ENCODE measurements at regions not wholly inside any gene's neighbourhood (a gene's known extent, or its start where the extent isn't known, plus 50 kb on each side); places are given as distances from the start of the nearest gene placed in this dataset.

GRCh38 chr9:99602854-99603253 lies 218.8 kb upstream of the NR4A3 start:
- Histone ChIP-seq H3K27me3 (no peaks in the 10 kb centered on the region), H3K27ac (no peak overlapping the region), H3K4me3 (no peak overlapping the region), H3K9me3 (replicated peaks in 1 of 11) (no peaks in the 10 kb centered on the region), H3K4me1 (peaks cover 0 to 6% (median 6%) of the 10 kb centered on the region in 10 experiments; a peak in 11 of 20 replicates), H3K9ac (no peak overlapping the region), H3K36me3 (no peaks in the 10 kb centered on the region), H4K20me1 (no peaks in the 10 kb centered on the region), H3K4me2 (no peak overlapping the region)
- TF ChIP-seq Cebpa-rat (IDR thresholded peaks at IDR 0.05), result no peak

GRCh38 chr9:99605016-99605743 lies 216.5 kb upstream of the NR4A3 start:
- Histone ChIP-seq H3K9ac (no peak overlapping the region), H3K9me3 (replicated peaks in 1 of 11) (no peaks in the 10 kb centered on the region), H3K27me3 (no peaks in the 10 kb centered on the region), H4K20me1 (no peaks in the 10 kb centered on the region), H3K4me1 (peaks cover 0 to 14% (median 6%) of the 10 kb centered on the region in 10 experiments; a peak in 11 of 20 replicates), H3K4me2 (no peak overlapping the region), H3K36me3 (no peaks in the 10 kb centered on the region), H3K27ac (no peak overlapping the region), H3K4me3 (no peak overlapping the region)
- no peak for TF ChIP-seq Cebpa-rat (IDR thresholded peaks at IDR 0.05)

- H4K20me1 ChIP-seq, result no peaks in the 10 kb centered on the region
- H3K27me3 ChIP-seq, result no peaks in the 10 kb centered on the region
- no peak for TF ChIP-seq Cebpa-rat (IDR thresholded peaks at IDR 0.05)
- no peaks in the 10 kb centered on the region for H3K9me3 ChIP-seq (replicated peaks in 1 of 11)
- no peak overlapping the region for H3K4me2 ChIP-seq
- no peak overlapping the region for H3K27ac ChIP-seq
- no peak overlapping the region for H3K4me3 ChIP-seq
- no peaks in the 10 kb centered on the region for H3K36me3 ChIP-seq
- H3K9ac ChIP-seq, result no peak overlapping the region
- peaks cover 0 to 14% (median 5%) of the 10 kb centered on the region in 10 experiments; a peak in 11 of 20 replicates for H3K4me1 ChIP-seq
These were observed 215.4 kb upstream of the NR4A3 start for GRCh38 chr9:99606296-99606695.

- Histone ChIP-seq H3K4me1 (peaks cover 0 to 11% (median 0%) of the 10 kb centered on the region in 10 experiments; a peak in 4 of 20 replicates), H3K9me3 (replicated peaks in 1 of 11) (no peaks in the 10 kb centered on the region), H4K20me1 (no peaks in the 10 kb centered on the region), H3K36me3 (no peaks in the 10 kb centered on the region), H3K4me2 (no peak overlapping the region), H3K4me3 (no peak overlapping the region), H3K9ac (no peak overlapping the region), H3K27me3 (no peaks in the 10 kb centered on the region), H3K27ac (no peak overlapping the region)
- TF ChIP-seq Cebpa-rat (IDR thresholded peaks at IDR 0.05), result no peak
These were observed 214.7 kb upstream of the NR4A3 start for GRCh38 chr9:99606957-99607356.

GRCh38 chr9:99607842-99608448 lies 213.7 kb upstream of the NR4A3 start:
- no peaks in the 10 kb centered on the region for H3K9me3 ChIP-seq (replicated peaks in 1 of 11)
- peaks cover 0 to 11% (median 0%) of the 10 kb centered on the region in 10 experiments; a peak in 4 of 20 replicates for H3K4me1 ChIP-seq
- H3K9ac ChIP-seq, result no peak overlapping the region
- TF ChIP-seq Cebpa-rat (IDR thresholded peaks at IDR 0.05), result no peak
- no peaks in the 10 kb centered on the region for H3K27me3 ChIP-seq
- H3K4me3 ChIP-seq, result no peak overlapping the region
- no peaks in the 10 kb centered on the region for H4K20me1 ChIP-seq
- no peaks in the 10 kb centered on the region for H3K36me3 ChIP-seq
- H3K4me2 ChIP-seq, result peak overlapping the region in 2 of 11 experiments; percentile 46; a peak in 4 of 22 replicates
- no peak overlapping the region for H3K27ac ChIP-seq

GRCh38 chr9:99614341-99614740 lies 207.3 kb upstream of the NR4A3 start:
- no peak for TF ChIP-seq Cebpa-rat (IDR thresholded peaks at IDR 0.05)
- no peaks in the 10 kb centered on the region for H3K4me1 ChIP-seq
- no peak overlapping the region for H3K9ac ChIP-seq
- no peaks in the 10 kb centered on the region for H3K9me3 ChIP-seq (replicated peaks in 1 of 11)
- H3K4me3 ChIP-seq, result no peak overlapping the region
- H3K27ac ChIP-seq, result no peak overlapping the region
- H4K20me1 ChIP-seq, result no peaks in the 10 kb centered on the region
- H3K4me2 ChIP-seq, result no peak overlapping the region
- no peaks in the 10 kb centered on the region for H3K36me3 ChIP-seq
- no peaks in the 10 kb centered on the region for H3K27me3 ChIP-seq

- Histone ChIP-seq H3K4me2 (no peak overlapping the region), H3K9ac (no peak overlapping the region), H3K27ac (no peak overlapping the region), H3K4me3 (no peak overlapping the region), H4K20me1 (no peaks in the 10 kb centered on the region), H3K36me3 (no peaks in the 10 kb centered on the region), H3K9me3 (replicated peaks in 1 of 11) (no peaks in the 10 kb centered on the region), H3K27me3 (no peaks in the 10 kb centered on the region), H3K4me1 (peaks cover 0 to 4% (median 0%) of the 10 kb centered on the region in 10 experiments; a peak in 2 of 20 replicates)
- no peak for TF ChIP-seq Cebpa-rat (IDR thresholded peaks at IDR 0.05)
These were observed 200.6 kb upstream of the NR4A3 start for GRCh38 chr9:99621040-99621439.

- Histone ChIP-seq H3K9ac (no peak overlapping the region), H3K27ac (no peak overlapping the region), H3K4me3 (no peak overlapping the region), H3K4me1 (peaks cover 0 to 12% (median 0%) of the 10 kb centered on the region in 10 experiments; a peak in 2 of 20 replicates), H3K9me3 (replicated peaks in 1 of 11) (no peaks in the 10 kb centered on the region), H3K36me3 (no peaks in the 10 kb centered on the region), H4K20me1 (no peaks in the 10 kb centered on the region), H3K27me3 (no peaks in the 10 kb centered on the region), H3K4me2 (no peak overlapping the region)
- no peak for TF ChIP-seq Cebpa-rat (IDR thresholded peaks at IDR 0.05)
These were observed 199.0 kb upstream of the NR4A3 start for GRCh38 chr9:99622679-99623078.

GRCh38 chr9:99623780-99624364 lies 197.8 kb upstream of the NR4A3 start:
- Histone ChIP-seq H3K9ac (no peak overlapping the region), H3K27me3 (no peaks in the 10 kb centered on the region), H3K9me3 (replicated peaks in 1 of 11) (no peaks in the 10 kb centered on the region), H3K4me3 (no peak overlapping the region), H3K27ac (no peak overlapping the region), H3K36me3 (no peaks in the 10 kb centered on the region), H4K20me1 (no peaks in the 10 kb centered on the region), H3K4me2 (no peak overlapping the region), H3K4me1 (peaks cover 0 to 22% (median 6%) of the 10 kb centered on the region in 10 experiments; a peak in 10 of 20 replicates)
- TF ChIP-seq Cebpa-rat (IDR thresholded peaks at IDR 0.05), result no peak
